GM21390 (cell line): ENCODE measurements at regions not wholly inside any gene's neighbourhood (a gene's known extent, or its start where the extent isn't known, plus 50 kb on each side); places are given as distances from the start of the nearest gene placed in this dataset.
A peak's percentile ranks its signal among the peaks of the same experiment; 100 is the strongest.

Source experiments
- ATAC-seq: cut with Tn5 transposase; IDR thresholded peaks from one replicate; pipeline ENCODE4 v1.9.1; 2021; ENCODE audit not compliant: unreplicated experiment

DNA sequence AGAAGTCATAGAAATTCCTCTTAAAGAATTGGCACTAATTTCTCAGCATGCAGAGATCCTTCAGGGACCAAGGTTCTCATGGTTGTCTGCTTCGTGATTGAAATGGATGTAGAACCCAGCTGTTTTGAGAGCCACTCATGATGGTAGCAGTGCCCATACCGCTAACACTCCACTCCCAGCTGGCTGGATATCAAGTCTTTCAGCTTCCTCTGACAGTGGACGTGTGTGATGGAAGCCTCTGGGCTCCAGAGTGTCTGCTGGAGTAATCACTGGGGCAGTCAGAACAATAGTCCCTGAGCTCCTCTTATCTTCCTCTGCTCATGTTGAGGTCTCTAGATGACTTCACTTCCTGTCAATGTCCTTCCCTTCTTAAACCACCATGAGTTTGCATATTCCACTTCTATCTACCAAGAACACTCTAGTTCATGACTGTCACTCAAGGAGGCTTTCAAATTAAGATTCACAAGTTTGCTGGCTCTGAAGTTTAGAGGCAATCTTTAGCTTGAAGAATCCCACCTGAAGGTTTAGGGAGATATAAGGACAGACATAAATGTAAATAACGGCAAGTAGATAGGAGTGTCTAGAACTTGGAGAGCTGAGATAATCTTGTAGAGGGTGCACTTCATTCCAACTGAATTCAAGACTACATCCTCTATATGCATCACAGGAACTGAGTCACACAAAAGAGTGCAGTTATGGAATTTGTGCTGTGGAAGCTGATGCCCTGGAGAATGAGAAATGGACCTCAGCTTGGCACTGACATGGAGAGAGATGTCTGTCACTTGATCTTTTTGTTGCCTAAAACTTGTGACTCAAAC is 64.5 kb upstream of the WDR1 start:
- ATAC-seq: peak; percentile 95

DNA sequence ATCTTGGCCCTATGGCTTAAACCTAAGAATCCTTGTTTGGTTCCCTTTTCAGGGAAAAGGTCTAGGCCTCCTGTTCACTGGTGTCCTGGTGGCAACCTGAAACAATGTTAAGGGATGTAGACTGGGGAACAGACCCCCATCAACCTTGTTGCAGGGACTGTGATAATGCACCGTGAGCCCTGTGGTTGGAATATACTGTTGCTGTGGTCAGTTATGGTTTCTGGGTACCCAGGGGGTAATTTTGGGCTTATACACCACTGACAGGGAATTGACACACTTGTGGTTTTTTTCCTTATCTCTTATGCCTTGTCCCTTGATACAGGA is 64.0 kb upstream of the WDR1 start:
- peak; percentile 16 for ATAC-seq

DNA sequence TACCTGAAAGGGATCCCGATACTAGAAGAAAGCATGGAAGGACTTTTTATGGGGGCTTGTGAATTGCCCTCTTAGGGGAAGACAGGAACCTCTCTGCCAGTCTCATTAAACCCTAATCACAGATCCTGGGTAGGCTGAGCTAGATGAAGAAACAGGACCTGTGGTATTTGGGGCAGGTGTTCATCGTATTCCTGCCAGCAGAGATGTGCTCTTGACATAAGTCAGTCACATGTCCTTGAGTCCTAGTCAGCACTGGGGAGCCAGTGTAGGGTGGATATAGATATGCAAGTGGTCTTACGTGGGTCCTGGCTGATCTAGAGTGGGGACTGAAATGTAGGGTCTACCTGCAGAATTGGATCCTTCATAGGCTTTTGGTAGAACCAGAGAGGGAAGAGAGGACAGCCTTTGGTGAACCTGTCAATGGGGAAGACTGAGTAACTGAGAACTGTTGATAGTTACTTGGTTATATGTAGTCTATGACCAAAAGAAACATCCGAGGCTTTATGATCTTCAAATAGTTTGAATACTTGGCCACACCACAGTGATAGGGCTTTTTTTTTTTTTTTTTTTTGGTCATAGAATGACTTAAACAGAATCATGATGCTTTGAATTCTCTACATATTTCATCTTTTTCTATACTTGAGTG is 63.5 kb upstream of the WDR1 start:
- ATAC-seq: no peak

DNA sequence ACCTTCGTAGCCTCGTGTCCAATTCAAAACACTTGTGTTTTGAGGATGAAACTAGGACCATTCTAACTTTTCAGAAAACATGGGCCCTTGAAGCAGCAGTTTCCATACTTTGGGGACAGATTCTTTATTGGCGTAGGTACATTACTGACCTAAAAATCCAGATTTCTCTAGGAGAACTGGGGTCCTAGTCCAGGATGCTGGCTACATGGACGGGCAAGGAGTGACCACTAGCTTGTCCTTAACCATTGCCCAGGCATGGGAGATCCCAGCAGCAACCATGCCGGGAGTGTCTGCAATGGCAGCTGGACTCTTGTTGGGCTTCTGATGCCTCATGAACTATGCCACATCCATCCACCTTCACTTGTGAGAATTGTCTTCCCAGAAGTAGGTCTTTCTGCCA is 62.2 kb upstream of the WDR1 start:
- no peak for ATAC-seq

DNA sequence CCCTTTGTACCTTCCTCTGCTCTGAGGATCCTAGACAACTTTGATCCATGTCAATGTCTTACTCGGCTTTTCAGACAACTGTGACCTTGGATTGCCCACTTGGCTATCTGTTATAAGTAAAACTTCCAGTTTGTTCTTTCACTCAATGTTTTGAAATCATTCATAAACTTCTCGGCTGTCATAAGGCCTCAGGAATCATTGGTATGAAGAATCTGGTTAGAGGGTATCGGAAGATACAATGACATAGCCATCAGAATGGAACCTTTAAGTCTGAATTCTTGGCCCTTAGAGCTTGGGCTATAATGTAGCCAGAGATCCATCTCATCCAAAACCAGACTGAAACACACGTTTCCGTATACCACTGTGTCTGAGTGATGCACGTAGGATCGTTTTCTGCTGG is 59.0 kb upstream of the WDR1 start:
- ATAC-seq: no peak

DNA sequence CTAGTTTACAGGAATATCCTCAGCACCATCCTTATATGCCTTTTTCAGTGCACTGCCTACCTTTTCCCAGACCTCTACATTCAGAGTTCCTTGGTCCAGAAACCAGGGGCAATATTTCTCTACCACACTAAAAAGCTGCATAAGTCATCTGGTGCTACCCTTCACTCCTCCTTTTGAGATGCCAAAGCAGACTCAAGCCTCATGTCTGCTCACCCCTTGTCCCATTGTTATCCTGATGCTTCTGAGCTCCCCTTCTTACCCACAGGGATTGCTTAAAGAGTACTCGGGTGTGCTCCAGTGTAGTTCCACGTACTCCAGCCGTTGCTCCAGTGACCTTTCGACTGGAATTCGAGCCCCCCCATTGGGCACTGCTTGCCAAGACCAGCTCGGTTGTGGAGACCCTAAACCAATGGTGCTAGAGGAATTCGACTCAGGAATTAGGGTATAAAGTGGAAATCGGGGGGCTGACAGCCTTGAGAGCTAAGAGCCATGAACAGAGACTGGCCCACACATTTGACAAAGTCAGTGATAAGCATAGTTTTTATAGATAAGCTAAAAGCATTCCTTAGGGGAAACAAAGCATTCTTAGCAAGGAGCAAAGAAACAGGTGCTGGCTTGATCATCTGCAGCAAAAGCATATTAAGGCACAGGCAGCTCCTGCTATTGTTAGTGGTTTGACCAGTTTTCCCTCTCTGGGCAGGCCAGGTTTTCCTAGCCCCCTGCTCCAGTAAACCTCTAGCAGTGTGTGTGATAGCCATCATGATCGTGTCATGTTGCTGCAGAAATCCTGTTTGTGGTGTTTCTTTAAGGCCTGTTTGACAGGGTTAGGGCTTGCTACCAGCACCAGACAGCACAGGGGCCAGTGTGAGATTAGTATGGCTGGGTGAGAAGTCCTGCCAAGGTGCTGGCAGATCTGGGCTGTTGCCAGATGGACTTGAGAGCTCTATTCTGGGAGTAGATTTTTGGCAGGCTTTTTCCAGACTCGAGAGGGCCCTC is 57.5 kb upstream of the WDR1 start:
- no peak for ATAC-seq

DNA sequence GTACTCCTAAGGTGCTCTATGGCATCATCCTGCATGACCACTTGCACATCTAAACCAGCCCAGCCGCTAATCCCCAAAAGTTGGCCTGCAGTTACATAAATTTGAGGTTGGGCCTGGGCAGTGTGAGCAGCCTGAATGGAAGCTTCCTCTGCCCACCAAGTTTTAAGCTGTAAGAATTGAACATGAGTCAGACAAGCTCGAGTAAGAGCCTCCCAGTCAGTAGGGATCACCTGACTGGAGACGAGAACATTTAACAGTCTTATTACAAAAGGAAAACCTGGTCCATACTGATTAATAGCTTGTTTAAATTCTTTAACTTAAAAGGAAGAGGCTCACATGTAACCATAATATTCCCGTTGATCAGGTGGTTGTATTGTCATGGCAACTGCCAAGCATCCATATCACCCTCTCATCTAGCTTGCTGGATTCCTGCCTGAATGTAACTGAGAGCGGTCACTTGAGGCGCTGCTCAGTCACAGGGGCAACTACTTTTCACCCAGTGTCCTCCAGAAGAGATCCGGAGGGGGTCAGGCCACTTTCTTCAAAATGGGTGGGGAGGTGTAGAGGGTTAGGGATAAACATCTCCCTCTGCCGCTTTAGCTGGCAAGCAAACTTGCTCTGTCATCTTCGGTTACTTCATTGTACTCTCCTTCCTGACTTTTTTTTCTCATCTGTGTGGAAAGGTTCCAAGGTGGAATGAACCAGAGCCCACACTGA is 56.6 kb upstream of the WDR1 start:
- no peak for ATAC-seq

DNA sequence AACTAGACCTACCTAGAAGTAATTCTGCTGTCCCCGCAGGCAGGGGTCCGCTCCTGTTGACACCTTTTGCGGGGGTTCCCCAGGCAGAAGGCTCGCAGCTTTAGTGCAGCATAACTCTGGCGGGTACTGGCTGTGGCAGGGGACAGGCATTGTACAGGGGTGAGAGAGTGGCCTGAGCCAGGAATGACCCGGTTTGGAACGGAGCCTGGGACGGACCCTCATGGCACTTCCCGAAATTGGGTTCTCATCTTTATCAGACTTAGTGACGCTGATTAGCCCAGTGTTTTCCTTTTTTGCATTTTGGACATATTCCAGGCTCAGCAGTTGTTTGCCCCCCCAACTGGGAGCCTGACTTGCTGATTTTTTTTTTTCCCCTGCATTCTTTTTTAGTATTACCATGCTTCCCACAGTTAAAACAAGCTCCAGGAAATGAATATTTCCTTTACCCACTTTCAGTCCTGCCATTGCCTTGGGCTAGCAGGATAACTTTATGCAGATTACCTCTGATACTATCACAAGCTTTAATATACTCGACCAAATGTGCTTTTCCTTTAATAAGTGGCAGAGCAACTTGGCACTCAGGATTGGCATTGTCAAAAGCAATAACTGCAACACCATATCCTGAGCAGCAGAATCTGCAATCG is 55.8 kb upstream of the WDR1 start:
- ATAC-seq: no peak

DNA sequence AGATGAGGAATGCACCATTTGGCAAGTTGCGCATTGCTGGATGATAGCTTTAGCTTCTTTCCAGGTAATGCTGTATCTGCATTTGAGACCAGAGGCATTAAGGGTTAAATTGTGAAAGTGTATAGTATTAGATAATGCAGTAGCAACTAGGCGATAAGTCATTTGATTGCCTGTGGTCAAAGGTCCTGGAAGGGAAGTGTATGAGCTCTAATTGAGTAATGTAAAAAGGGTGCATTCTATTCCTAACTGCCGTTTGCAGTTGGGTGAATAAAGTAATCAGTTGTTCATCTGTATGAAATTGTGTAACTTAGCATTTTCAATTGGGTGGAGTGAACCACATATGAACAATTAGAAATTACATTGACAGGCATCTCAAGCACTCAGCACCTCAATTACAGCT is 54.5 kb upstream of the WDR1 start:
- ATAC-seq: no peak

DNA sequence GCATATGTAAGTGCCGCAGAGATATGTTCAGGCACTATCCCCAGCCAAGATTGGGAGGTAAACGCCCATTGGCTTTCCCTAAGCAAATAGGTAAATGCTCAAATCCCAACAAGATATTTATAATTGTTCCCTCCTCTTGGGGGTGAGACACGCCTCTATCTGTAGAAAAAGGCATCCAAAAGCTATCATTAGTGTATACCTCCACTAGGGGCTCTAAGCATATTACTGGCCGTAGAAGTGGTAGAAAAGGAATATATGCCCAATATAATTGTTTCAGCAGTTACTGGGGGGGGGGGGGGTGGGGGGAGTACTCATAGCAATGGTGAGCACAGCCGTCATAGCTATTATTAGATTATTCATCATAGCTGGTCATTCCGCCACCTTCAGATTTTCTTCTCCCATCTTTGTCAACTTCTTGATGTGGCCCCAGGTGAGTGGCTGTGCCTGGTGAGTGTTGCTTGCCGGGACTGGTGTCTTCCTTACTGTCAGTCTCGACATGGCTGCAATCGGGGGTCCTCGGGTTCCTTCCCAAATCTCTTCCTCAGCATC is 53.3 kb upstream of the WDR1 start:
- no peak for ATAC-seq

DNA sequence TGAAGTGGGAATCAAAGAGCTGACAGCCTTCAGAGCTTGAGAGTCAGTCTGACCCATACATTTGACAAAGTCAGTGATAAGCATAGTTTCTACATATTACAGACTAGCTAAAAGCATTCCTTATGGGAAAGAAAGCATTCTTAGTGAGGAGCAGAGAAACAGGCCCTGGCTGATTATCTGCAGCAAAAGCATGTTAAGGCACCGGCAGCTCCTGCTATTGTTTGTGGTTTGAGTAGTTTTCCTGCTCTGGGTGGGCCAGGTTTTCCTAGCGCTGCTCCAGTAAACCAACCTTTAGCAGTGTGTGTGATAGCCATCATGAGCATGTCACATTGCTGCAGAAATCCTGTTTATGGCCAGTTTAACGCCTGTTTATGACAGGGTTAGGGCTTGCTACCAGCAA is 51.6 kb upstream of the WDR1 start:
- no peak for ATAC-seq

DNA sequence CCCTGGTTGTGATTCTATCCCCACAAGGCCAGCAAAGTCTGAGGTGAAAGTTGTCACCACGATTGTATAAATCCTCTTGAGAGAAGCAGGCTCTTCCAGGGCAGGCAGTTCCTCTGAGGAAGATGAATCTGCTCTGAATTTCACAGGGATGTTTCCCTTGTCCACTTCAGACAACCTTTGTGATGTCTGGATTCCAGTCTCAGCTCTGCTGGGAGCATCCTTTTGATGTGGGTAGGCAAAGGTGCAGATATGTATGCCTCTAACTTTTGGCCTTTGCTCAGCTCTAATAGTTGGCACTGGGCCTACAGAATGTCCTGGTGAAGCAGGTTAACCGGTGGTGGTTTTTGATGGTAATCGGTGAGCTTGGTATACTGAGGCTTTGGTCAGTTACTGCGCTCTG is 50.6 kb upstream of the WDR1 start:
- ATAC-seq: no peak
